B cell (primary cell): ENCODE measurements at regions not wholly inside any gene's neighbourhood (a gene's known extent, or its start where the extent isn't known, plus 50 kb on each side); places are given as distances from the start of the nearest gene placed in this dataset.

Source experiments
- CTCF ChIP-seq: fragments of 200-600 bp; IDR thresholded peaks from one replicate; pipeline ENCODE4 v1.8.0; 2022; ENCODE audit warnings: antibody characterized with exemption, mild to moderate bottlenecking
- EZH2 ChIP-seq: IDR thresholded peaks from 2 replicates; pipeline ENCODE4 v1.6.1; 2012; ENCODE audit warnings: borderline replicate concordance, low read depth, mild to moderate bottlenecking, moderate library complexity, low read length; ENCODE audit not compliant: insufficient read depth, poor library complexity, severe bottlenecking

- TF ChIP-seq EZH2 (no peak), CTCF (no peak)
These were observed 97.2 kb downstream of the HDGFL1 start for GRCh38 chr6:22666586-22666985.
